Neuronal stem cell (in vitro differentiated cells): ENCODE measurements at regions not wholly inside any gene's neighbourhood (a gene's known extent, or its start where the extent isn't known, plus 50 kb on each side); places are given as distances from the start of the nearest gene placed in this dataset.

Source experiments
- DNase-seq: peaks from one replicate; pipeline ENCODE4 v3.0.0-alpha.2; 2013; ENCODE audit warnings: low spot score
- H2AFZ ChIP-seq: one replicate; pipeline ENCODE4 v1.6.1; 2013; ENCODE audit warnings: mild to moderate bottlenecking, low read length, inconsistent platforms
- H2AK5ac ChIP-seq: 2 replicates; pipeline ENCODE4 v1.6.1; 2013; ENCODE audit warnings: low read depth, mild to moderate bottlenecking, inconsistent platforms, low read length, moderate library complexity, mixed read lengths
- H2BK120ac ChIP-seq: 2 replicates; pipeline ENCODE4 v1.6.1; 2013; ENCODE audit warnings: low read depth, mild to moderate bottlenecking, inconsistent platforms, low read length, moderate library complexity, mixed read lengths
- H2BK12ac ChIP-seq: one replicate; pipeline ENCODE4 v1.6.1; 2013; ENCODE audit warnings: low read length, inconsistent platforms
- H2BK15ac ChIP-seq: 2 replicates; pipeline ENCODE4 v1.6.1; 2013; ENCODE audit warnings: mild to moderate bottlenecking, low read length, inconsistent platforms, mixed read lengths
- H2BK5ac ChIP-seq: one replicate; pipeline ENCODE4 v1.6.1; 2013; ENCODE audit warnings: inconsistent platforms, mild to moderate bottlenecking, low read length, moderate library complexity
- H3K14ac ChIP-seq: one replicate; pipeline ENCODE4 v1.6.1; 2013; ENCODE audit warnings: low read length, inconsistent platforms
- H3K18ac ChIP-seq: 2 replicates; pipeline ENCODE4 v1.6.1; 2013; ENCODE audit warnings: low read length, inconsistent platforms
- H3K23ac ChIP-seq: 2 replicates; pipeline ENCODE4 v1.6.1; 2013; ENCODE audit warnings: low read depth, mild to moderate bottlenecking, mixed read lengths, low read length, inconsistent platforms; ENCODE audit not compliant: poor library complexity
- H3K27ac ChIP-seq: replicated peaks from 3 replicates; pipeline ENCODE4 v1.5.1; 2013; ENCODE audit warnings: low read length, inconsistent platforms
- H3K27me3 ChIP-seq, 3 experiments: 2 replicates each; pipeline ENCODE4 v1.6.1; 2013; ENCODE audit warnings: low read length in 3 of 3, mild to moderate bottlenecking in 2 of 3, inconsistent platforms in 1 of 3, low read depth in 1 of 3, mixed read lengths in 1 of 3, moderate library complexity in 1 of 3; ENCODE audit not compliant: control insufficient read depth in 3 of 3, insufficient read depth in 3 of 3
- H3K36me3 ChIP-seq, 2 donors: replicated peaks in 1 of 2; 2 replicates each; pipeline ENCODE4 v1.6.1; 2013; ENCODE audit warnings: low read length in 2 of 2; ENCODE audit not compliant: control insufficient read depth in 2 of 2, insufficient read depth in 2 of 2
- H3K4ac ChIP-seq: 2 replicates; pipeline ENCODE4 v1.6.1; 2013; ENCODE audit warnings: inconsistent platforms, mild to moderate bottlenecking, low read length, moderate library complexity
- H3K4me1 ChIP-seq, 2 donors: 1 replicate in 1 of 2; 2 replicates in 1 of 2; pipeline ENCODE4 v1.6.1; 2013; ENCODE audit warnings: low read length in 2 of 2, low read depth in 1 of 2; ENCODE audit not compliant: control insufficient read depth in 2 of 2, insufficient read depth in 1 of 2
- H3K4me2 ChIP-seq: one replicate; pipeline ENCODE4 v1.6.1; 2013; ENCODE audit warnings: mild to moderate bottlenecking, low read length, inconsistent platforms; ENCODE audit not compliant: insufficient read depth, poor library complexity, severe bottlenecking
- H3K4me3 ChIP-seq, 2 donors: 2 replicates each; pipeline ENCODE4 v1.5.1; 2013; ENCODE audit warnings: low read length in 2 of 2, mild to moderate bottlenecking in 2 of 2, inconsistent platforms in 1 of 2, moderate library complexity in 1 of 2
- H3K79me1 ChIP-seq: one replicate; pipeline ENCODE4 v1.6.1; 2013; ENCODE audit warnings: low read depth, mild to moderate bottlenecking, inconsistent platforms, low read length, moderate library complexity
- H3K9ac ChIP-seq: one replicate; pipeline ENCODE4 v1.6.1; 2013; ENCODE audit warnings: mild to moderate bottlenecking, low read depth, low read length, inconsistent platforms; ENCODE audit not compliant: poor library complexity
- H3K9me3 ChIP-seq, 2 donors: replicated peaks in 1 of 2; 2 replicates each; pipeline versions ENCODE3 to v1.6.1; 2013; ENCODE audit warnings: low read length in 2 of 2, mild to moderate bottlenecking in 2 of 2, inconsistent platforms in 1 of 2, low read depth in 1 of 2, mixed read lengths in 1 of 2, moderate library complexity in 1 of 2; ENCODE audit not compliant: control insufficient read depth in 2 of 2, insufficient read depth in 1 of 2
- H4K8ac ChIP-seq: one replicate; pipeline ENCODE4 v1.6.1; 2013; ENCODE audit warnings: low read depth, mild to moderate bottlenecking, inconsistent platforms, low read length, moderate library complexity
- H4K91ac ChIP-seq: one replicate; pipeline ENCODE4 v1.6.1; 2013; ENCODE audit warnings: low read length, low read depth, mild to moderate bottlenecking, inconsistent platforms; ENCODE audit not compliant: poor library complexity
- WGBS, 2 donors: extraction: QIAGEN DNeasy Blood & Tissue Kit; methylation state at CpG; one replicate each; pipeline ENCODE4 v1.1.7; 2013; ENCODE audit warnings: missing lambda C conversion rate in 2 of 2, mixed read lengths in 1 of 2; ENCODE audit not compliant: insufficient read length in 2 of 2, insufficient replicate concordance in 1 of 2; ENCODE audit errors: extremely low coverage in 2 of 2; 5-methylcytosine and 5-hydroxymethylcytosine counted together

DNA sequence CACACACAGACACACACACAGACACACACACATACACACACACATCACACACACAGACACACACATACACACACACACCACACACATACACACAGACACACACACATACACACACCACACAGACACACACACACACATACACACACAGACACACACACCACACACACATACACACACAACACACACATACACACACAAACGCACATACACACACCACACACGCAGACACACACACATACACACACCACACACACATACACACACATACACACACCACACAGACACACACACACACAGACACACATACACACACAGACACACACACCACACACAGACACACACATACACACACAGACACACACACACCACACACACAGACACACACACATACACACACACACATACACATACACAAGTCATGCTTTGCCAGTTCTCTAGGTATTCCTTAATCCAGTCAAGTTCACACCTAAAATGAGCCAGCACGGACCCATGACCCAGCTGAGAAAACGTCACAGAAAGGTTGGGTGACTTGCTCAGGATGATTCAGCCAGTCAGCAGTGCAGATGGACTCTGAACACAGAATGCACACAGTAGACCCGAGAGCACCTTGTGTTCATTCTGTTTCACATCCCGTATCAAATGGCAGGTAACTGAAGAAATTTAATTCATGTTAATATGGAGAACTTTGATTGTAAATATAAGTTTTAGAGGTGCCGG is 746.4 kb downstream of the MTRR start:
- Histone ChIP-seq H3K9me3 (no peaks in the 10 kb centered on the region), H2AK5ac (no peak overlapping the region), H2BK15ac (no peak overlapping the region), H4K91ac (no peak overlapping the region), H3K4ac (no peak overlapping the region), H2BK5ac (no peak overlapping the region), H3K36me3 (no peaks in the 10 kb centered on the region), H2BK12ac (no peak overlapping the region), H3K23ac (no peak overlapping the region), H3K18ac (no peak overlapping the region), H3K4me3 (peak overlapping the region in 1 of 2 donors; percentile 61), H3K79me1 (no peaks in the 10 kb centered on the region), H2AFZ (no peak overlapping the region), H3K27ac (no peak overlapping the region), H3K27me3 (no peaks in the 10 kb centered on the region), H3K4me2 (no peak overlapping the region), H3K9ac (peak overlapping the region; percentile 79), H3K14ac (peak overlapping the region; percentile 33), H2BK120ac (no peak overlapping the region), H3K4me1 (no peaks in the 10 kb centered on the region), H4K8ac (peak overlapping the region; percentile 83)
- 100% methylated on average over 2 of the region's 7 CpGs; no CpG with 5 or more reads in 1 of the 2 donors for WGBS, 2 donors
- DNase-seq, result no peak

GRCh38 chr5:8628521-8628920 is 759.6 kb downstream of the MTRR start:
- Histone ChIP-seq H3K4ac (peak overlapping the region; percentile 84), H2BK120ac (no peak overlapping the region), H3K9me3 (peaks cover 0 to 1% of the 10 kb centered on the region in 2 donors), H3K27me3 (no peaks in the 10 kb centered on the region), H2AK5ac (no peak overlapping the region), H2BK15ac (peak overlapping the region; percentile 81), H2AFZ (no peak overlapping the region), H3K27ac (no peak overlapping the region), H3K79me1 (no peaks in the 10 kb centered on the region), H3K36me3 (peaks cover 0 to 1% of the 10 kb centered on the region in 2 donors), H3K9ac (no peak overlapping the region), H3K4me1 (peaks cover 0 to 5% of the 10 kb centered on the region in 2 donors), H4K91ac (no peak overlapping the region), H3K18ac (peak overlapping the region; percentile 64), H2BK12ac (no peak overlapping the region), H3K4me3 (no peak overlapping the region), H3K14ac (peak overlapping the region; percentile 38), H3K4me2 (no peak overlapping the region), H3K23ac (no peak overlapping the region), H2BK5ac (no peak overlapping the region), H4K8ac (no peak overlapping the region)
- DNase-seq, result no peak
- WGBS, 2 donors, result no CpG with 5 or more reads among the region's 5 CpGs

DNA sequence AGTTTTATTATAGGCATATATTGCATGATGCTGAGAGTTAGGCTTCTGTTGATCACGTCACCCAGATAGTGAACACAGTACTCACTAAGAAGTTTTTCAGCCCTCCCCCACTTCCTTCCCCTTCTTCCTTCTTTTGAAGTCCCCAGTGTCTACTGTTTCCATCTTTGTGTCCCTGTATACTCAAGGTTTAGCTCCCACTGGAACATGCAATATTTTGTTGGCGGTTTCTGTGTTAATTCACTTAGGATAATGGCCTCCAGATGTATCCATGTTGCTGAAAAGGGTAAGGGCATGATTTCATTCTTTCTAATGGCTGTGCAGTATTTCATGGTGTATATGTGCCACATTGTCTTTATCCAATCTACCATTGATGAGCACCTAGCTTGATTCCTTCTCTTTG is 764.3 kb downstream of the MTRR start:
- no peak overlapping the region for H3K18ac ChIP-seq
- no peak overlapping the region for H3K27ac ChIP-seq
- H2BK120ac ChIP-seq, result no peak overlapping the region
- no peak overlapping the region for H4K91ac ChIP-seq
- peaks cover 0 to 5% of the 10 kb centered on the region in 2 donors for H3K4me1 ChIP-seq
- no peak overlapping the region for H3K4me3 ChIP-seq
- no peak overlapping the region for H2BK15ac ChIP-seq
- H2AFZ ChIP-seq, result no peak overlapping the region
- no peak overlapping the region for H3K4me2 ChIP-seq
- H4K8ac ChIP-seq, result no peak overlapping the region
- no peaks in the 10 kb centered on the region for H3K79me1 ChIP-seq
- no peak overlapping the region for H2AK5ac ChIP-seq
- WGBS, 2 donors, result no CpG with 5 or more reads among the region's 2 CpGs
- H3K9ac ChIP-seq, result no peak overlapping the region
- H3K14ac ChIP-seq, result no peak overlapping the region
- no peaks in the 10 kb centered on the region for H3K9me3 ChIP-seq
- no peak for DNase-seq
- H3K27me3 ChIP-seq, result no peaks in the 10 kb centered on the region
- H3K23ac ChIP-seq, result no peak overlapping the region
- no peak overlapping the region for H2BK5ac ChIP-seq
- no peak overlapping the region for H2BK12ac ChIP-seq
- no peak overlapping the region for H3K4ac ChIP-seq
- no peaks in the 10 kb centered on the region for H3K36me3 ChIP-seq

GRCh38 chr5:8633696-8634095 is 764.7 kb downstream of the MTRR start:
- Histone ChIP-seq H3K27ac (no peak overlapping the region), H3K9me3 (no peaks in the 10 kb centered on the region), H3K9ac (no peak overlapping the region), H3K4me1 (peaks cover 0 to 2% of the 10 kb centered on the region in 2 donors), H4K8ac (no peak overlapping the region), H3K36me3 (no peaks in the 10 kb centered on the region), H2AFZ (no peak overlapping the region), H3K14ac (no peak overlapping the region), H2BK15ac (no peak overlapping the region), H2BK5ac (no peak overlapping the region), H2BK12ac (no peak overlapping the region), H4K91ac (no peak overlapping the region), H3K4ac (no peak overlapping the region), H3K4me3 (no peak overlapping the region), H3K27me3 (no peaks in the 10 kb centered on the region), H3K79me1 (no peaks in the 10 kb centered on the region), H2BK120ac (no peak overlapping the region), H3K18ac (no peak overlapping the region), H3K4me2 (no peak overlapping the region), H2AK5ac (no peak overlapping the region), H3K23ac (no peak overlapping the region)
- no peak for DNase-seq
- no CpG with 5 or more reads among the region's 2 CpGs for WGBS, 2 donors
